H1 (cell line): ENCODE measurements at regions not wholly inside any gene's neighbourhood (a gene's known extent, or its start where the extent isn't known, plus 50 kb on each side); places are given as distances from the start of the nearest gene placed in this dataset.

Experiments used
- CTCF ChIA-PET: fragments of 300-600 bp; sonication (Branson Sonifier 250); formaldehyde crosslinking; loops from one replicate; lab custom pipeline; 2021; ENCODE audit not compliant: partially characterized antibody; lab: Charles Lee
- POLR2A ChIA-PET: fragments of 300-600 bp; sonication (Branson Sonifier 250); formaldehyde crosslinking; loops from one replicate; lab custom pipeline; 2021; ENCODE audit warnings: inconsistent platforms; ENCODE audit not compliant: partially characterized antibody; lab: Charles Lee
- DNase-seq, 2 experiments: peaks; one replicate each; pipeline versions ENCODE4 v3.0.0 to v3.0.0-alpha.2; 2010 to 2022; ENCODE audit warnings: low spot score in 2 of 2, low read depth in 1 of 2, mixed read lengths in 1 of 2
- FAIRE-seq: peaks from 2 replicates; lab custom pipeline; 2011; peaks lifted over from hg19 to GRCh38; lab: Jason Lieb, UNC
- H2AFZ ChIP-seq: 2 replicates; pipeline ENCODE4 v1.8.1; 2012; ENCODE audit warnings: low read length, inconsistent platforms
- H2AK5ac ChIP-seq: 2 replicates; pipeline ENCODE4 v1.6.1; 2013; ENCODE audit warnings: low read depth, low read length
- H2BK120ac ChIP-seq: replicated peaks from 2 replicates; pipeline ENCODE3; 2013; ENCODE audit warnings: low read depth, low read length, inconsistent platforms
- H2BK12ac ChIP-seq: 2 replicates; pipeline ENCODE4 v1.6.1; 2013; ENCODE audit warnings: low read depth, low read length
- H2BK15ac ChIP-seq: 2 replicates; pipeline ENCODE4 v1.6.1; 2013; ENCODE audit warnings: low read length
- H2BK20ac ChIP-seq: 2 replicates; pipeline ENCODE4 v1.6.1; 2013; ENCODE audit warnings: low read length
- H2BK5ac ChIP-seq: 2 replicates; pipeline ENCODE4 v1.6.1; 2013; ENCODE audit warnings: low read depth, low read length
- H3K14ac ChIP-seq: 2 replicates; pipeline ENCODE4 v1.6.1; 2013; ENCODE audit warnings: inconsistent platforms; ENCODE audit not compliant: insufficient read length
- H3K18ac ChIP-seq: 2 replicates; pipeline ENCODE4 v1.6.1; 2013; ENCODE audit warnings: low read length; ENCODE audit errors: extremely low read depth
- H3K23ac ChIP-seq: 2 replicates; pipeline ENCODE4 v1.6.1; 2013; ENCODE audit warnings: inconsistent platforms; ENCODE audit not compliant: insufficient read length
- H3K23me2 ChIP-seq: 2 replicates; pipeline ENCODE4 v1.6.1; 2013; ENCODE audit warnings: low read depth, low read length
- H3K27ac ChIP-seq: 2 replicates; pipeline ENCODE4 v1.6.1; 2011; ENCODE audit warnings: low read depth, low read length, inconsistent platforms
- H3K27me3 ChIP-seq, 4 experiments: replicated peaks in 1 of 4; 1 replicate in 1 of 4; 2 replicates in 3 of 4; pipeline versions ENCODE4 v1.6.1 to v1.8.1; 2011 to 2013; ENCODE audit warnings: low read length in 3 of 4, mild to moderate bottlenecking in 3 of 4, inconsistent platforms in 2 of 4, mixed read lengths in 2 of 4, moderate library complexity in 1 of 4; ENCODE audit not compliant: control insufficient read depth in 3 of 4, insufficient read depth in 3 of 4; ENCODE audit errors: extremely low read depth in 1 of 4
- H3K36me3 ChIP-seq, 4 experiments: 2 replicates each; pipeline versions ENCODE4 v1.6.1 to v1.8.1; 2011 to 2013; ENCODE audit warnings: mild to moderate bottlenecking in 4 of 4, low read length in 3 of 4, moderate library complexity in 2 of 4, control low read depth in 1 of 4, inconsistent platforms in 1 of 4; ENCODE audit not compliant: insufficient read depth in 4 of 4, control insufficient read depth in 2 of 4
- H3K4ac ChIP-seq: replicated peaks from 2 replicates; pipeline ENCODE3; 2013; ENCODE audit warnings: low read length, low read depth, mixed read lengths, inconsistent platforms; ENCODE audit not compliant: insufficient read length
- H3K4me1 ChIP-seq, 4 experiments: replicated peaks in 1 of 4; 1 replicate in 1 of 4; 2 replicates in 3 of 4; pipeline versions ENCODE4 v1.6.1 to v1.8.1; 2011 to 2013; ENCODE audit warnings: low read length in 3 of 4, inconsistent platforms in 2 of 4, mixed read lengths in 1 of 4; ENCODE audit not compliant: insufficient read depth in 4 of 4, control insufficient read depth in 3 of 4
- H3K4me2 ChIP-seq, 2 experiments: 2 replicates each; pipeline versions ENCODE4 v1.6.1 to v1.8.1; 2011 to 2013; ENCODE audit warnings: low read depth in 2 of 2, low read length in 2 of 2, control low read depth in 1 of 2, inconsistent platforms in 1 of 2, mild to moderate bottlenecking in 1 of 2; ENCODE audit not compliant: insufficient read depth in 1 of 2
- H3K4me3 ChIP-seq, 4 experiments: fragments of 200-600, 300-600 bp in 1 of 4; sonication (generic), shearing (Covaris generic), sonication (Bioruptor Twin) in 1 of 4; 2 replicates each; pipeline versions ENCODE4 v1.5.1 to v1.8.1; 2011 to 2016; ENCODE audit warnings: low read length in 4 of 4, low read depth in 3 of 4, control low read depth in 2 of 4, inconsistent platforms in 2 of 4, mild to moderate bottlenecking in 2 of 4, mixed read lengths in 1 of 4, moderate library complexity in 1 of 4; ENCODE audit not compliant: insufficient read depth in 2 of 4; ENCODE audit errors: extremely low read depth in 1 of 4
- H3K56ac ChIP-seq: replicated peaks from 2 replicates; pipeline ENCODE3; 2013; ENCODE audit warnings: low read depth, mild to moderate bottlenecking, mixed read lengths, low read length, inconsistent platforms; ENCODE audit not compliant: insufficient read length
- H3K79me1 ChIP-seq: 2 replicates; pipeline ENCODE4 v1.6.1; 2013; ENCODE audit warnings: low read depth, low read length, control low read depth
- H3K79me2 ChIP-seq, 2 experiments: 2 replicates each; pipeline versions ENCODE4 v1.6.1 to v1.8.1; 2012 to 2013; ENCODE audit warnings: low read length in 2 of 2, mild to moderate bottlenecking in 2 of 2, inconsistent platforms in 1 of 2; ENCODE audit not compliant: insufficient read depth in 2 of 2, control insufficient read depth in 1 of 2
- H3K9ac ChIP-seq, 4 experiments: replicated peaks in 1 of 4; 1 replicate in 1 of 4; 2 replicates in 3 of 4; pipeline versions ENCODE4 v1.6.1 to v1.8.1; 2011 to 2013; ENCODE audit warnings: low read depth in 3 of 4, low read length in 3 of 4, control low read depth in 2 of 4, mild to moderate bottlenecking in 2 of 4, moderate library complexity in 2 of 4, inconsistent platforms in 1 of 4; ENCODE audit errors: extremely low read depth in 1 of 4
- H3K9me3 ChIP-seq, 2 experiments: 2 replicates each; pipeline versions ENCODE4 v1.6.1 to v1.8.1; 2012 to 2013; ENCODE audit warnings: mild to moderate bottlenecking in 2 of 2, moderate library complexity in 2 of 2, control low read depth in 1 of 2, inconsistent platforms in 1 of 2, low read depth in 1 of 2, low read length in 1 of 2, mixed read lengths in 1 of 2; ENCODE audit not compliant: insufficient read depth in 2 of 2
- H4K20me1 ChIP-seq, 2 experiments: replicated peaks in 1 of 2; 2 replicates each; pipeline versions ENCODE3 to v1.8.1; 2011 to 2013; ENCODE audit warnings: inconsistent platforms in 2 of 2, low read length in 2 of 2, mild to moderate bottlenecking in 1 of 2; ENCODE audit not compliant: insufficient read depth in 2 of 2, control insufficient read depth in 1 of 2
- H4K5ac ChIP-seq: 2 replicates; pipeline ENCODE4 v1.6.1; 2013; ENCODE audit warnings: low read length, low read depth, mixed read lengths, inconsistent platforms; ENCODE audit not compliant: insufficient read length
- H4K8ac ChIP-seq: 2 replicates; pipeline ENCODE4 v1.8.0; 2013; ENCODE audit warnings: mild to moderate bottlenecking, moderate library complexity, low read length, inconsistent platforms; ENCODE audit not compliant: insufficient read depth; ENCODE audit errors: extremely low read depth
- H4K91ac ChIP-seq: replicated peaks from 2 replicates; pipeline ENCODE3; 2013; ENCODE audit warnings: low read length, mixed read lengths, inconsistent platforms; ENCODE audit not compliant: insufficient read length
- CTCF ChIP-seq, 3 experiments: IDR thresholded peaks; 1 replicate in 2 of 3; 2 replicates in 1 of 3; pipeline versions ENCODE4 v1.5.1 to v1.6.1; 2011; ENCODE audit warnings: low read length in 3 of 3, mild to moderate bottlenecking in 3 of 3, inconsistent platforms in 2 of 3, low read depth in 1 of 3, moderate library complexity in 1 of 3; ENCODE audit not compliant: insufficient read depth in 1 of 3; ENCODE audit errors: control extremely low read depth in 1 of 3
- RAD21 ChIP-seq, 2 experiments: IDR thresholded peaks in 1 of 2; conservative IDR thresholded peaks in 1 of 2; 2 replicates each; pipeline ENCODE4 v1.6.1; 2011; ENCODE audit warnings: low read depth in 2 of 2, low read length in 2 of 2, improper control_type of control experiment in 1 of 2, inconsistent platforms in 1 of 2, mild to moderate bottlenecking in 1 of 2, moderate library complexity in 1 of 2
- RXRA ChIP-seq: IDR thresholded peaks from 2 replicates; pipeline ENCODE4 v1.6.1; 2011; ENCODE audit warnings: low read depth, mild to moderate bottlenecking, low read length, moderate library complexity; ENCODE audit not compliant: insufficient read depth
- SP1 ChIP-seq: IDR thresholded peaks from 2 replicates; pipeline ENCODE4 v1.6.1; 2011; ENCODE audit warnings: low read depth, low read length
- TAF7 ChIP-seq: optimal IDR thresholded peaks from 2 replicates; pipeline ENCODE3; 2011; ENCODE audit warnings: low read depth, mild to moderate bottlenecking, inconsistent platforms, low read length, moderate library complexity, borderline replicate concordance
- WGBS, 2 experiments: shearing (Covaris generic) in 1 of 2; methylation state at CpG; one replicate each; pipeline versions ENCODE4 v1.1.6 to v1.1.7; 2013 to 2015; ENCODE audit warnings: low lambda C conversion rate in 2 of 2, mixed read lengths in 2 of 2, inconsistent platforms in 1 of 2, low coverage in 1 of 2, missing lambda C conversion rate in 1 of 2; ENCODE audit not compliant: insufficient replicate concordance in 2 of 2, insufficient coverage in 1 of 2, insufficient read length in 1 of 2; ENCODE audit errors: extremely low coverage in 1 of 2, missing lambda C conversion rate in 1 of 2; 5-methylcytosine and 5-hydroxymethylcytosine counted together

DNA sequence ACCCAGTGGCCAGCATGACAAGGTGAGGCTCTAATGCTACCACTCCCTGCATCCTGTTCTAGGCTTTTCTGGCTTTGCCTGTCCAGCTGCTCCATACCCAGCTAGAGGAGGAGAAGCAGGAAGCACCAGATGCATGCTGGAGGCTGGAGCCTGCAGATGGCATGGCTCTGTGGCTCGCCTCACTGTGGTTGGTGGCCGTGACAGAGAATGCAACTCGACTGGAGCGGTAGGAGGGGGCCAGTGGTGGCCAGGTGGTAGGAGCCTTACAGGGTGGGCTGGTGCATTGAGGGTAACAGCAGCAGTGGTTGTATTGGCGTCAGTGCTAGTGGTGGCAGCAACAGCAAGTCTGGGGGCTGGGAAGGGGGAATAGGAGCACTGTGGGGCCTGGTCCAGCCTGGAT, 128.6 kb downstream of the ZNF248 start:
- Histone ChIP-seq H2BK120ac (no peak overlapping the region), H3K18ac (no peak overlapping the region), H2BK12ac (no peak overlapping the region), H3K4me2 (no peak overlapping the region), H3K9me3 (peaks cover 53 to 64% of the 10 kb centered on the region in 2 experiments), H3K4me1 (no peaks in the 10 kb centered on the region), H3K4ac (no peak overlapping the region), H2AFZ (no peak overlapping the region), H3K79me1 (no peaks in the 10 kb centered on the region), H3K36me3 (no peaks in the 10 kb centered on the region), H3K14ac (no peak overlapping the region), H3K79me2 (no peaks in the 10 kb centered on the region), H4K91ac (no peak overlapping the region), H3K9ac (no peak overlapping the region), H4K20me1 (no peaks in the 10 kb centered on the region), H3K27ac (no peak overlapping the region), H2BK5ac (no peak overlapping the region), H2BK15ac (no peak overlapping the region), H3K23ac (no peak overlapping the region), H3K23me2 (no peaks in the 10 kb centered on the region; the same call in 1 of the 2 replicates), H2BK20ac (no peak overlapping the region), H4K5ac (no peak overlapping the region), H3K27me3 (no peaks in the 10 kb centered on the region), H3K56ac (no peak overlapping the region), H2AK5ac (no peak overlapping the region), H4K8ac (no peak overlapping the region), H3K4me3 (no peak overlapping the region)
- 77% methylated on average over 4 of the region's 5 CpGs; no CpG with 5 or more reads in 1 of the 2 experiments for WGBS, 2 experiments
- ChIA-PET POLR2A (no interaction called here), CTCF (no interaction called here)
- FAIRE-seq, result no peak
- no peak for DNase-seq
- no peak for TF ChIP-seq RAD21 (IDR thresholded peaks at IDR 0.05 in 1 of 2, conservative IDR thresholded peaks at IDR 0.05 in 1 of 2; ENCODE audit: low read depth in 2 of 2, low read length in 2 of 2)
- TF ChIP-seq TAF7, result no peak
- no peak for TF ChIP-seq SP1
- no peak for TF ChIP-seq CTCF (IDR thresholded peaks at IDR 0.05; ENCODE audit: control extremely low read depth in 1 of 3, insufficient read depth in 1 of 3, low read depth in 1 of 3, low read length in 3 of 3)
- TF ChIP-seq RXRA, result no peak
